CD4-positive, alpha-beta memory T cell (primary cell): ENCODE measurements at regions not wholly inside any gene's neighbourhood (a gene's known extent, or its start where the extent isn't known, plus 50 kb on each side); places are given as distances from the start of the nearest gene placed in this dataset.
A peak's percentile ranks its signal among the peaks of the same experiment; 100 is the strongest.

Experiments
- CTCF ChIA-PET: fragments of 350-600 bp; sonication (Branson Sonifier 250); formaldehyde crosslinking; loops from one replicate; lab custom pipeline; 2021; ENCODE audit warnings: inconsistent platforms; ENCODE audit not compliant: partially characterized antibody; lab: Charles Lee
- POLR2A ChIA-PET: fragments of 350-600 bp; sonication (Branson Sonifier 250); formaldehyde crosslinking; loops from one replicate; lab custom pipeline; 2021; ENCODE audit not compliant: partially characterized antibody; lab: Charles Lee
- DNase-seq, 5 donors: peaks; one replicate each; pipeline versions ENCODE4 v3.0.0 to v3.0.0-alpha.2; 2020 to 2022; ENCODE audit warnings: mixed read lengths in 1 of 5
- H3K27ac ChIP-seq: one replicate; pipeline ENCODE4 v1.7.0; 2013; ENCODE audit warnings: low read depth, low read length
- H3K27me3 ChIP-seq: 2 replicates; pipeline ENCODE4 v1.7.0; 2013; ENCODE audit warnings: mild to moderate bottlenecking, low read length, moderate library complexity; ENCODE audit not compliant: insufficient read depth
- H3K36me3 ChIP-seq: 2 replicates; pipeline ENCODE4 v1.7.0; 2013; ENCODE audit warnings: mild to moderate bottlenecking, low read length, moderate library complexity; ENCODE audit not compliant: insufficient read depth
- H3K4me1 ChIP-seq: 2 replicates; pipeline ENCODE4 v1.7.0; 2013; ENCODE audit warnings: mild to moderate bottlenecking, low read length, moderate library complexity; ENCODE audit not compliant: insufficient read depth
- H3K4me3 ChIP-seq, 2 donors: one replicate each; pipeline ENCODE4 v1.7.0; 2013; ENCODE audit warnings: low read length in 2 of 2, mild to moderate bottlenecking in 1 of 2
- H3K9me3 ChIP-seq, 2 donors: one replicate each; pipeline ENCODE4 v1.7.0; 2013; ENCODE audit warnings: low read length in 2 of 2, control low read depth in 1 of 2; ENCODE audit not compliant: control insufficient read depth in 1 of 2
- H3K27ac Mint-ChIP-seq, 7 donors: one replicate each; pipeline ENCODE4 v1.8.0; 2020 to 2021; ENCODE audit warnings: mixed read lengths in 7 of 7, mild to moderate bottlenecking in 6 of 7, inconsistent platforms in 3 of 7, moderate library complexity in 3 of 7
- H3K27me3 Mint-ChIP-seq, 2 donors: one replicate each; pipeline ENCODE4 v1.8.0; 2020 to 2021; ENCODE audit warnings: mixed read lengths in 2 of 2
- H3K36me3 Mint-ChIP-seq, 2 donors: one replicate each; pipeline ENCODE4 v1.8.0; 2020 to 2021; ENCODE audit warnings: mixed read lengths in 2 of 2, inconsistent platforms in 1 of 2, mild to moderate bottlenecking in 1 of 2
- H3K4me1 Mint-ChIP-seq, 4 donors: one replicate each; pipeline ENCODE4 v1.8.0; 2020 to 2021; ENCODE audit warnings: mixed read lengths in 4 of 4, mild to moderate bottlenecking in 1 of 4
- H3K4me3 Mint-ChIP-seq, 8 donors: one replicate each; pipeline ENCODE4 v1.8.0; 2020 to 2021; ENCODE audit warnings: mixed read lengths in 8 of 8, mild to moderate bottlenecking in 7 of 8, moderate library complexity in 6 of 8, inconsistent platforms in 3 of 8
- H3K9me3 Mint-ChIP-seq, 8 donors: one replicate each; pipeline ENCODE4 v1.8.0; 2020 to 2021; ENCODE audit warnings: mixed read lengths in 8 of 8, mild to moderate bottlenecking in 5 of 8, inconsistent platforms in 3 of 8, moderate library complexity in 1 of 8
- intact Hi-C: fragments of 100-400 bp; cut with micrococcal nuclease; formaldehyde crosslinking; loops from one replicate; pipeline ENCODE4 v1.15.1; 2023

GRCh38 chr14:22476005-22476751 lies 112.8 kb downstream of the DAD1 start:
- peak overlapping the region in 5 of 8 donors; percentile 35 to 68 (median 50) for H3K4me3 Mint-ChIP-seq
- no peak for DNase-seq
- intact Hi-C loops, result no loop called here
- H3K4me3 ChIP-seq, result no peak overlapping the region
- H3K27ac Mint-ChIP-seq, result no peak overlapping the region
- ChIA-PET POLR2A (interaction anchor here (1.7 to 40.2 kb wide), 2 partner anchors 31 to 80 kb away, joined by 6 to 1107 read pairs; no protein-coding TSS in a partner anchor), CTCF (no interaction called here)
- H3K9me3 Mint-ChIP-seq, result no peaks in the 10 kb centered on the region
- no peaks in the 10 kb centered on the region for H3K36me3 ChIP-seq
- H3K4me1 ChIP-seq, result no peaks in the 10 kb centered on the region
- no peaks in the 10 kb centered on the region for H3K36me3 Mint-ChIP-seq
- no peaks in the 10 kb centered on the region for H3K4me1 Mint-ChIP-seq
- H3K27ac ChIP-seq, result no peak overlapping the region
- no peaks in the 10 kb centered on the region for H3K27me3 ChIP-seq
- H3K27me3 Mint-ChIP-seq, result no peaks in the 10 kb centered on the region
- no peaks in the 10 kb centered on the region for H3K9me3 ChIP-seq

GRCh38 chr14:22475381-22475780 lies 113.6 kb downstream of the DAD1 start:
- Histone ChIP-seq H3K27me3 (no peaks in the 10 kb centered on the region), H3K4me1 (no peaks in the 10 kb centered on the region), H3K27ac (no peak overlapping the region), H3K4me3 (no peak overlapping the region), H3K36me3 (no peaks in the 10 kb centered on the region), H3K9me3 (no peaks in the 10 kb centered on the region)
- no peak overlapping the region for H3K27ac Mint-ChIP-seq
- ChIA-PET POLR2A (interaction anchor here (40.2 kb wide), 1 partner anchor 31 kb away, joined by 1107 read pairs; no protein-coding TSS in a partner anchor), CTCF (no interaction called here)
- intact Hi-C loops, result no loop called here
- no peaks in the 10 kb centered on the region for H3K36me3 Mint-ChIP-seq
- H3K27me3 Mint-ChIP-seq, result no peaks in the 10 kb centered on the region
- DNase-seq, result no peak
- peak overlapping the region in 3 of 8 donors; percentile 4 to 54 (median 13) for H3K4me3 Mint-ChIP-seq
- no peaks in the 10 kb centered on the region for H3K9me3 Mint-ChIP-seq
- no peaks in the 10 kb centered on the region for H3K4me1 Mint-ChIP-seq

GRCh38 chr14:22474730-22475351 lies 114.2 kb downstream of the DAD1 start:
- H3K27ac Mint-ChIP-seq, result no peak overlapping the region

GRCh38 chr14:22472935-22473854 lies 115.8 kb downstream of the DAD1 start:
- Histone ChIP-seq H3K4me3 (no peak overlapping the region), H3K27me3 (no peaks in the 10 kb centered on the region), H3K9me3 (no peaks in the 10 kb centered on the region), H3K36me3 (no peaks in the 10 kb centered on the region), H3K4me1 (no peaks in the 10 kb centered on the region), H3K27ac (no peak overlapping the region)
- ChIA-PET CTCF (no interaction called here), POLR2A (no interaction called here)
- H3K4me3 Mint-ChIP-seq, result peak overlapping the region in 1 of 8 donors; percentile 45
- no peaks in the 10 kb centered on the region for H3K36me3 Mint-ChIP-seq
- H3K9me3 Mint-ChIP-seq, result no peaks in the 10 kb centered on the region
- no peak overlapping the region for H3K27ac Mint-ChIP-seq
- no peak for DNase-seq
- no peaks in the 10 kb centered on the region for H3K27me3 Mint-ChIP-seq
- intact Hi-C loops, result no loop called here
- no peaks in the 10 kb centered on the region for H3K4me1 Mint-ChIP-seq

More at GRCh38 chr14:22474730-22475351, 114.2 kb downstream of the DAD1 start:
- CTCF ChIA-PET, result no interaction called here
- no peaks in the 10 kb centered on the region for H3K4me1 Mint-ChIP-seq
- no peaks in the 10 kb centered on the region for H3K9me3 Mint-ChIP-seq
- Histone ChIP-seq H3K4me1 (no peaks in the 10 kb centered on the region), H3K36me3 (no peaks in the 10 kb centered on the region), H3K9me3 (no peaks in the 10 kb centered on the region), H3K27ac (no peak overlapping the region), H3K4me3 (no peak overlapping the region), H3K27me3 (no peaks in the 10 kb centered on the region)
- DNase-seq, result no peak
- H3K36me3 Mint-ChIP-seq, result no peaks in the 10 kb centered on the region
- H3K4me3 Mint-ChIP-seq, result peak overlapping the region in 1 of 8 donors; percentile 39
- H3K27me3 Mint-ChIP-seq, result no peaks in the 10 kb centered on the region
- intact Hi-C loops, result no loop called here
- POLR2A ChIA-PET, result interaction anchor here (40.2 kb wide), 1 partner anchor 32 kb away, joined by 1107 read pairs; no protein-coding TSS in a partner anchor

- Histone ChIP-seq H3K27ac (no peak overlapping the region), H3K4me3 (no peak overlapping the region), H3K9me3 (no peaks in the 10 kb centered on the region), H3K4me1 (no peaks in the 10 kb centered on the region), H3K36me3 (no peaks in the 10 kb centered on the region), H3K27me3 (no peaks in the 10 kb centered on the region)
- Mint-ChIP-seq H3K4me1 (no peaks in the 10 kb centered on the region), H3K27me3 (no peaks in the 10 kb centered on the region), H3K27ac (no peak overlapping the region), H3K36me3 (no peaks in the 10 kb centered on the region), H3K9me3 (no peaks in the 10 kb centered on the region), H3K4me3 (no peak overlapping the region)
- ChIA-PET CTCF (no interaction called here), POLR2A (interaction anchor here (1.5 kb wide), 1 partner anchor 10 kb away, joined by 3 read pairs; no protein-coding TSS in a partner anchor)
- no peak for DNase-seq
- intact Hi-C loops, result no loop called here
Observed at GRCh38 chr14:22472466-22472865, 116.6 kb downstream of the DAD1 start.

GRCh38 chr14:22471545-22472121 lies 117.4 kb downstream of the DAD1 start:
- no peaks in the 10 kb centered on the region for H3K9me3 ChIP-seq
- Mint-ChIP-seq H3K27ac (no peak overlapping the region), H3K4me3 (no peak overlapping the region), H3K4me1 (no peaks in the 10 kb centered on the region), H3K9me3 (no peaks in the 10 kb centered on the region), H3K27me3 (no peaks in the 10 kb centered on the region), H3K36me3 (no peaks in the 10 kb centered on the region)
- H3K4me1 ChIP-seq, result no peaks in the 10 kb centered on the region
- POLR2A ChIA-PET, result interaction anchor here (1.5 kb wide), 1 partner anchor 11 kb away, joined by 3 read pairs; no protein-coding TSS in a partner anchor
- H3K27me3 ChIP-seq, result no peaks in the 10 kb centered on the region
- no peak for DNase-seq
- no peaks in the 10 kb centered on the region for H3K36me3 ChIP-seq
- no peak overlapping the region for H3K4me3 ChIP-seq
- CTCF ChIA-PET, result no interaction called here
- intact Hi-C loops, result no loop called here
- no peak overlapping the region for H3K27ac ChIP-seq
